ENCODE measurements at regions not wholly inside any gene's neighbourhood (a gene's known extent, or its start where the extent isn't known, plus 50 kb on each side); places are given as distances from the start of the nearest gene placed in this dataset.

DNA sequence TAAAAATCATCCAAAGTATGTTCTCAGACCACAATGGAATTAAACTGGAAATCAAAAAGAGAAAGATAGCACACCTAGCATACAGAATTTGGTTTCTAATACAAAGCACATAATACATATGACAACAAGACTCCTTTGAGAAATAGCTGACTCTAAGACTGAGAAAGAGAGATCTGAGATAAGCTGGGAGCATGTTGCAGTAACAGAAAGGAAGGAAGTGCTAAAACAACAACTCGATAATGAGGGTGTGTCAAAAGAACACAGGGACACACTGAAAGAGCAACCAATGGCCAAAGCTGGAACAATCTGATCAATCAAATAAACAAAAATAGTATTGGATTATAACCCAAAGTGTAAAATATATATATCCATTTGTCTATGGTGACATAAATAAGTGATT lies 586.6 kb downstream of the C4orf33 start:
- FAIRE-seq: no peak
- TF ChIP-seq, protein P1, sequence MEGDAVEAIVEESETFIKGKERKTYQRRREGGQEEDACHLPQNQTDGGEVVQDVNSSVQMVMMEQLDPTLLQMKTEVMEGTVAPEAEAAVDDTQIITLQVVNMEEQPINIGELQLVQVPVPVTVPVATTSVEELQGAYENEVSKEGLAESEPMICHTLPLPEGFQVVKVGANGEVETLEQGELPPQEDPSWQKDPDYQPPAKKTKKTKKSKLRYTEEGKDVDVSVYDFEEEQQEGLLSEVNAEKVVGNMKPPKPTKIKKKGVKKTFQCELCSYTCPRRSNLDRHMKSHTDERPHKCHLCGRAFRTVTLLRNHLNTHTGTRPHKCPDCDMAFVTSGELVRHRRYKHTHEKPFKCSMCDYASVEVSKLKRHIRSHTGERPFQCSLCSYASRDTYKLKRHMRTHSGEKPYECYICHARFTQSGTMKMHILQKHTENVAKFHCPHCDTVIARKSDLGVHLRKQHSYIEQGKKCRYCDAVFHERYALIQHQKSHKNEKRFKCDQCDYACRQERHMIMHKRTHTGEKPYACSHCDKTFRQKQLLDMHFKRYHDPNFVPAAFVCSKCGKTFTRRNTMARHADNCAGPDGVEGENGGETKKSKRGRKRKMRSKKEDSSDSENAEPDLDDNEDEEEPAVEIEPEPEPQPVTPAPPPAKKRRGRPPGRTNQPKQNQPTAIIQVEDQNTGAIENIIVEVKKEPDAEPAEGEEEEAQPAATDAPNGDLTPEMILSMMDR (IDR thresholded peaks at IDR 0.05; ENCODE audit: insufficient read depth, low read length, severe bottlenecking): no peak

DNA sequence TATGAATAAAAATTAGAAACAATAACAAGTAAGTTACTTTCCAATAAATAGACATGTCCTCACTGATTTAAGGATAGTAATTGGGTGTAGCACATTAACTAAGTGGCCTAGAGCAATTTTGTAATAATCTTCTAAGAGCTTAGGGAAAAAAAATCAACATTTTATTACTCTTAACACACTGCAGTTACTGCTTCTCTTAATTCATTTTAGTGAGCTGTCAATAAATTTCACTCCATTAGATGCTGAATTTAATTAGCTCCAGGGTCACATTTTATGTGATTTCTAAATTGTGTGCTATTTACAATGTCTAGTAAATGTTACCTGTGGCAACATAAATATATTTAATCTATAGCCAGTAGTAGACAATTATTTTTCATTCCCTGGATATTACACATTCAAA lies 612.0 kb downstream of the C4orf33 start:
- DNase-seq (ENCODE audit: low read depth) (no peak), FAIRE-seq (no peak)
- TF ChIP-seq, protein P1 (IDR thresholded peaks at IDR 0.05; ENCODE audit: insufficient read depth, low read length, severe bottlenecking): no peak
- Histone ChIP-seq H3K27me3 (ENCODE audit: control insufficient read depth, insufficient read depth, low read length) (no peaks in the 10 kb centered on the region), H3K4me3 (ENCODE audit: low read depth, low read length) (no peak overlapping the region), H3K36me3 (ENCODE audit: control insufficient read depth, insufficient read depth, low read length) (no peaks in the 10 kb centered on the region)

More for the DNA sequence above, 586.6 kb downstream of the C4orf33 start:
- H3K4me3 ChIP-seq (ENCODE audit: low read depth, low read length): no peak overlapping the region
- H3K27me3 ChIP-seq (ENCODE audit: control insufficient read depth, insufficient read depth, low read length): no peaks in the 10 kb centered on the region
- H3K36me3 ChIP-seq (ENCODE audit: control insufficient read depth, insufficient read depth, low read length): no peaks in the 10 kb centered on the region
- no peak for DNase-seq (ENCODE audit: low read depth)

DNA sequence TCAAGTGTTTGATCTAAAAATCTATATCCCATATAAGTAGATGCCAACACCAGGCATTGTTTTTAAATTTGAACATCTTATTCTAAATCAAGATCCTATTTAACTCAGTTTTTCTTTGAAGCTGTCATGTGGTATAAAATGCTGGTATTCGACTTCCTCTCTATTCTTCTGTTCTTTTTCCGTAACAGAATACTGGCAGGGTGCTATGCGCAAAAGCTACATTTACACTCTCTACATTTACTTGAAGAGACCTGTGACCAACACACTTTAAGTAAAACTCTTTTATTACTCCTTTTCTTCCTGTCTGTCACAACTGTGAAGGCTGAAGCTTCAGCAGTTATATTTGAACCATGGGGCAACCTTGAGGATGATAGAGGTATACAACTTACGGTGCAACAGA lies 612.8 kb downstream of the C4orf33 start:
- Histone ChIP-seq H3K4me3 (ENCODE audit: low read depth, low read length) (no peak overlapping the region), H3K36me3 (ENCODE audit: control insufficient read depth, insufficient read depth, low read length) (no peaks in the 10 kb centered on the region), H3K27me3 (ENCODE audit: control insufficient read depth, insufficient read depth, low read length) (no peaks in the 10 kb centered on the region)
- TF ChIP-seq, protein P1 (IDR thresholded peaks at IDR 0.05; ENCODE audit: insufficient read depth, low read length, severe bottlenecking): no peak
- FAIRE-seq (no peak), DNase-seq (ENCODE audit: low read depth) (no peak)

DNA sequence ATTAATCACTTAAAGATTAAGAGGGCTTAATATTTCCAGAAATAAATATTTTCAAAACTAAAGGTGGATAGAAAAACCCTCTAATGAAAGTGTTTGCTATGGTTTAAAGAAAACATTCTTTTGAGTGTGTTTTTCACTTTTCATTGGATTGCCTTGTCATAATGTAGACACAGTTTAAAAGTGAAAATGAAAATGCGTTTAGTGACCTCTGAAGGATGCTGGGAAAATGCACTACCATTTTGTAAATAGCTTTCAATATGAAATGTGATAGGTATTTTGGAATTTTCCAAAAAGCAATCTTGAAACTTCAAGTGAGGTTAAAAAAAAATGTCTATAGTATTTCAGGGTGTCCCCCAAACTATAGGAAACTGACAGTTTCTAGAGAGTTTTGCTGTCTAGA lies 642.2 kb downstream of the C4orf33 start:
- TF ChIP-seq, protein P1 (IDR thresholded peaks at IDR 0.05; ENCODE audit: insufficient read depth, low read length, severe bottlenecking): no peak
- Histone ChIP-seq H3K27me3 (ENCODE audit: control insufficient read depth, insufficient read depth, low read length) (no peaks in the 10 kb centered on the region), H3K36me3 (ENCODE audit: control insufficient read depth, insufficient read depth, low read length) (no peaks in the 10 kb centered on the region), H3K4me3 (ENCODE audit: low read depth, low read length) (no peak overlapping the region)
- no peak for FAIRE-seq
- DNase-seq (ENCODE audit: low read depth): no peak

DNA sequence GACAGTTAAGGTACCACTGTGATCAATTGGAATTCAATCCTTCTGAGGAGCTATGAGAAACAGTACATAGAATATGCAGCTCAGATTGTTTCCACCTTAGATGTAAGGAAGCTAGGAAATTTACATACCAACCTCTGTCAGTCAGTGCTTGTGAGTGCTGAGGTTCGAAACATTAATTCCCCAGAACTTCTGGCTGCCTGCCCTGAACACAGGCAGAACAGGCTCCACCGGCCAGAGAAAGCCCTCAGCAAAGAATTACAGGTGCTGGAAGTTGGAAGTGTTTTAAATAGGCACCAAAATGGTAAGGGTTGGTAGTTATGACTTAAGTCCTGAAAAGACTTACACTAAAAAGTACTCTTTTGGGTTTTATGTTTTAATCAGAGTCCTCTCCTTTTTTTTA lies 651.8 kb downstream of the C4orf33 start:
- peak; percentile 60 for FAIRE-seq
- H3K27me3 ChIP-seq (ENCODE audit: control insufficient read depth, insufficient read depth, low read length): no peaks in the 10 kb centered on the region
- no peak overlapping the region for H3K4me3 ChIP-seq (ENCODE audit: low read depth, low read length)
- DNase-seq (ENCODE audit: low read depth): peak; percentile 2
- TF ChIP-seq, protein P1 (IDR thresholded peaks at IDR 0.05; ENCODE audit: insufficient read depth, low read length, severe bottlenecking): no peak
- H3K36me3 ChIP-seq (ENCODE audit: control insufficient read depth, insufficient read depth, low read length): no peaks in the 10 kb centered on the region

DNA sequence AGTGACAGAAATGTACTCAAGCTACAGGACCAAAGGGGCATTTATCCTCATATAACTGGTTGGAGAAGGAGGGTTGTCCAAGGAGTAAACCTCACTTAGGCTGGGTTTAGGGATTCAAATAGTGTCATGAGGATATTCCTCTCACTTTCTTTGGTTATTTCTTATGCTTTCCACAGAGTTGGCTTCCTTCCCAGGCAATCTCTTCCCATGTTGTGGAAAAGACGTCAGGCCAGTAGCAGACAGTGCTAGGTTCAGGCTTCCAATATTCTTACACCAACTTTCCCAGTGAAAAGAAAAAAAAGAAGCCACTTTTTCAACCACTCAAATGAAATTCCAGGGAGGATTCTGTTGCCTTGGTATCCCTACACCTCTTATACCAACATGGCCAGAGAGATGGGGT lies 653.0 kb downstream of the C4orf33 start:
- DNase-seq (ENCODE audit: low read depth): no peak
- no peak for FAIRE-seq
- H3K36me3 ChIP-seq (ENCODE audit: control insufficient read depth, insufficient read depth, low read length): no peaks in the 10 kb centered on the region
- TF ChIP-seq, protein P1 (IDR thresholded peaks at IDR 0.05; ENCODE audit: insufficient read depth, low read length, severe bottlenecking): no peak
- no peaks in the 10 kb centered on the region for H3K27me3 ChIP-seq (ENCODE audit: control insufficient read depth, insufficient read depth, low read length)
- no peak overlapping the region for H3K4me3 ChIP-seq (ENCODE audit: low read depth, low read length)
